ENCODE measurements at regions not wholly inside any gene's neighbourhood (a gene's known extent, or its start where the extent isn't known, plus 50 kb on each side); places are given as distances from the start of the nearest gene placed in this dataset.

- DNase-seq: no peak
- Histone ChIP-seq H3K9me3 (no peaks in the 10 kb centered on the region), H3K27ac (no peak overlapping the region), H3K4me1 (no peaks in the 10 kb centered on the region), H3K36me3 (no peaks in the 10 kb centered on the region), H3K4me3 (no peak overlapping the region), H3K27me3 (no peaks in the 10 kb centered on the region)
- intact Hi-C loops (cut with DNase I; ENCODE audit: low total_unique reads): no loop called here
- no peak for TF ChIP-seq POLR2A (IDR thresholded peaks at IDR 0.05)
- no peak for TF ChIP-seq CTCF (IDR thresholded peaks at IDR 0.05)
Measured at GRCh38 chr10:130661419-130661818, 525.2 kb downstream of the GLRX3 start.

- no peaks in the 10 kb centered on the region for H3K4me1 ChIP-seq
- intact Hi-C loops (cut with DNase I; ENCODE audit: low total_unique reads): no loop called here
- H3K27me3 ChIP-seq: no peaks in the 10 kb centered on the region
- H3K27ac ChIP-seq: no peak overlapping the region
- no peaks in the 10 kb centered on the region for H3K36me3 ChIP-seq
- DNase-seq: no peak
- H3K9me3 ChIP-seq: no peaks in the 10 kb centered on the region
- no peak for TF ChIP-seq CTCF (IDR thresholded peaks at IDR 0.05)
- TF ChIP-seq POLR2A (IDR thresholded peaks at IDR 0.05): no peak
- H3K4me3 ChIP-seq: no peak overlapping the region
Measured at GRCh38 chr10:130662775-130663174, 526.6 kb downstream of the GLRX3 start.

- Histone ChIP-seq H3K27ac (no peak overlapping the region), H3K4me1 (no peaks in the 10 kb centered on the region), H3K9me3 (no peaks in the 10 kb centered on the region), H3K4me3 (no peak overlapping the region), H3K36me3 (no peaks in the 10 kb centered on the region), H3K27me3 (no peaks in the 10 kb centered on the region)
- intact Hi-C loops (cut with DNase I; ENCODE audit: low total_unique reads): no loop called here
- DNase-seq: no peak
- no peak for TF ChIP-seq POLR2A (IDR thresholded peaks at IDR 0.05)
- TF ChIP-seq CTCF (IDR thresholded peaks at IDR 0.05): no peak
Measured at GRCh38 chr10:130664526-130664925, 528.3 kb downstream of the GLRX3 start.

- Histone ChIP-seq H3K9me3 (no peaks in the 10 kb centered on the region), H3K4me3 (no peak overlapping the region), H3K4me1 (no peaks in the 10 kb centered on the region), H3K36me3 (no peaks in the 10 kb centered on the region), H3K27ac (no peak overlapping the region), H3K27me3 (no peaks in the 10 kb centered on the region)
- DNase-seq: no peak
- no peak for TF ChIP-seq POLR2A (IDR thresholded peaks at IDR 0.05)
- intact Hi-C loops (cut with DNase I; ENCODE audit: low total_unique reads): no loop called here
Measured at GRCh38 chr10:130666215-130666614, 530.0 kb downstream of the GLRX3 start.

GRCh38 chr10:130686689-130687300 is 550.6 kb downstream of the GLRX3 start:
- no peak for DNase-seq

More at GRCh38 chr10:130686689-130687300, 550.6 kb downstream of the GLRX3 start:
- H3K9me3 ChIP-seq: no peaks in the 10 kb centered on the region
- no peak overlapping the region for H3K4me3 ChIP-seq
- H3K4me1 ChIP-seq: no peaks in the 10 kb centered on the region
- no peak overlapping the region for H3K27ac ChIP-seq
- TF ChIP-seq CTCF (IDR thresholded peaks at IDR 0.05): no peak
- TF ChIP-seq POLR2A (IDR thresholded peaks at IDR 0.05): no peak
- H3K36me3 ChIP-seq: no peaks in the 10 kb centered on the region
- H3K27me3 ChIP-seq: no peaks in the 10 kb centered on the region
- intact Hi-C loops (cut with DNase I; ENCODE audit: low total_unique reads): no loop called here
